CD4-positive, alpha-beta T cell (primary cell): ENCODE measurements at regions not wholly inside any gene's neighbourhood (a gene's known extent, or its start where the extent isn't known, plus 50 kb on each side); places are given as distances from the start of the nearest gene placed in this dataset.

Source experiments
- ATAC-seq: fragments of 200-7000 bp; cut with Tn5 transposase; one replicate; pipeline ENCODE4 v1.10.0; 2022; ENCODE audit warnings: mild to moderate bottlenecking; ENCODE audit not compliant: poor library complexity
- CTCF ChIA-PET: fragments of 350-600 bp; sonication (Branson Sonifier 250); formaldehyde crosslinking; loops from one replicate; lab custom pipeline; 2021; ENCODE audit warnings: antibody characterized with exemption, inconsistent platforms; lab: Charles Lee
- POLR2A ChIA-PET: fragments of 350-600 bp; sonication (Branson Sonifier 250); formaldehyde crosslinking; loops from one replicate; lab custom pipeline; 2021; ENCODE audit warnings: antibody characterized with exemption, inconsistent platforms; lab: Charles Lee
- DNase-seq, 14 experiments: peaks; one replicate each; pipeline ENCODE4 v3.0.0-alpha.2; 2013 to 2020; ENCODE audit warnings: mixed read lengths in 2 of 14
- H3K27ac ChIP-seq, 2 donors: one replicate each; pipeline versions ENCODE4 v1.5.1 to v1.7.0; 2013; ENCODE audit warnings: low read length in 2 of 2, low read depth in 1 of 2, mild to moderate bottlenecking in 1 of 2
- H3K27me3 ChIP-seq, 2 experiments: 1 replicate in 1 of 2; 2 replicates in 1 of 2; pipeline versions ENCODE4 v1.6.1 to v1.7.0; 2013; ENCODE audit warnings: low read length in 2 of 2, control low read depth in 1 of 2, mild to moderate bottlenecking in 1 of 2, moderate library complexity in 1 of 2; ENCODE audit not compliant: insufficient read depth in 2 of 2, control insufficient read depth in 1 of 2
- H3K36me3 ChIP-seq: one replicate; pipeline ENCODE4 v1.6.1; 2013; ENCODE audit warnings: low read length, control low read depth; ENCODE audit not compliant: insufficient read depth
- H3K4me1 ChIP-seq: one replicate; pipeline ENCODE4 v1.6.1; 2013; ENCODE audit warnings: low read length, control low read depth; ENCODE audit not compliant: insufficient read depth
- H3K4me3 ChIP-seq: one replicate; pipeline ENCODE4 v1.5.1; 2013; ENCODE audit warnings: mild to moderate bottlenecking, low read length, moderate library complexity
- H3K9me3 ChIP-seq, 2 experiments: 1 replicate in 1 of 2; 2 replicates in 1 of 2; pipeline versions ENCODE4 v1.6.1 to v1.7.0; 2013; ENCODE audit warnings: low read length in 2 of 2, mild to moderate bottlenecking in 2 of 2, control low read depth in 1 of 2, moderate library complexity in 1 of 2; ENCODE audit not compliant: control insufficient read depth in 1 of 2, insufficient read depth in 1 of 2
- H3K27ac Mint-ChIP-seq: one replicate; pipeline ENCODE4 v1.8.0; 2020; ENCODE audit warnings: mixed read lengths
- H3K27me3 Mint-ChIP-seq: one replicate; pipeline ENCODE4 v1.8.0; 2021; ENCODE audit warnings: mixed read lengths
- H3K36me3 Mint-ChIP-seq: one replicate; pipeline ENCODE4 v1.8.0; 2021; ENCODE audit warnings: low read depth, mixed read lengths
- H3K4me1 Mint-ChIP-seq: one replicate; pipeline ENCODE4 v1.8.0; 2021; ENCODE audit warnings: low read depth, mixed read lengths
- H3K4me3 Mint-ChIP-seq: one replicate; pipeline ENCODE4 v1.8.0; 2020; ENCODE audit warnings: mild to moderate bottlenecking, mixed read lengths
- H3K9me3 Mint-ChIP-seq: one replicate; pipeline ENCODE4 v1.8.0; 2020; ENCODE audit warnings: mixed read lengths
- CTCF ChIP-seq: fragments of 200-600 bp; IDR thresholded peaks from one replicate; pipeline ENCODE4 v1.8.0; 2022; ENCODE audit warnings: antibody characterized with exemption, mild to moderate bottlenecking
- intact Hi-C, 2 experiments: fragments of 100-400 bp; cut with DNase I in 1 of 2; cut with micrococcal nuclease in 1 of 2; formaldehyde crosslinking; loops; one replicate each; pipeline versions ENCODE4 v1.15.1 to v1.9.0; 2023 to 2025; cut with DNase I, micrococcal nuclease

- CTCF ChIA-PET, result no interaction called here
- H3K36me3 Mint-ChIP-seq, result no peaks in the 10 kb centered on the region
- TF ChIP-seq CTCF, result no peak
- H3K4me1 ChIP-seq, result peaks cover 7% of the 10 kb centered on the region
- no peak for ATAC-seq
- peaks cover 19 to 29% of the 10 kb centered on the region in 2 experiments for H3K27me3 ChIP-seq
- peaks cover 0 to 12% of the 10 kb centered on the region in 2 experiments for H3K9me3 ChIP-seq
- peaks cover 2% of the 10 kb centered on the region for H3K9me3 Mint-ChIP-seq
- no peak overlapping the region for H3K27ac Mint-ChIP-seq
- H3K4me3 Mint-ChIP-seq, result no peak overlapping the region
- H3K27me3 Mint-ChIP-seq, result peaks cover 53% of the 10 kb centered on the region
- H3K4me3 ChIP-seq, result no peak overlapping the region
- DNase-seq, result no peak
- POLR2A ChIA-PET, result no interaction called here
- intact Hi-C loops, result no loop called here
- no peaks in the 10 kb centered on the region for H3K4me1 Mint-ChIP-seq
- no peak overlapping the region for H3K27ac ChIP-seq
- H3K36me3 ChIP-seq, result no peaks in the 10 kb centered on the region
Measured at GRCh38 chr17:79560527-79560926, 50.3 kb downstream of the RBFOX3 start.

- intact Hi-C loops, result no loop called here
- Histone ChIP-seq H3K4me3 (no peak overlapping the region), H3K36me3 (no peaks in the 10 kb centered on the region), H3K27ac (no peak overlapping the region), H3K27me3 (peaks cover 19 to 29% of the 10 kb centered on the region in 2 experiments), H3K4me1 (peaks cover 7% of the 10 kb centered on the region), H3K9me3 (peaks cover 0 to 12% of the 10 kb centered on the region in 2 experiments)
- Mint-ChIP-seq H3K9me3 (peaks cover 3% of the 10 kb centered on the region), H3K36me3 (no peaks in the 10 kb centered on the region), H3K27ac (no peak overlapping the region), H3K27me3 (peaks cover 53% of the 10 kb centered on the region), H3K4me3 (no peak overlapping the region), H3K4me1 (no peaks in the 10 kb centered on the region)
- DNase-seq (no peak), ATAC-seq (no peak)
- POLR2A ChIA-PET, result no interaction called here
- CTCF ChIA-PET, result no interaction called here
- TF ChIP-seq CTCF, result no peak
Measured at GRCh38 chr17:79559111-79559887, 51.6 kb downstream of the RBFOX3 start.

- no peak overlapping the region for H3K27ac ChIP-seq
- DNase-seq (no peak), ATAC-seq (no peak)
- Mint-ChIP-seq H3K27ac (no peak overlapping the region), H3K4me3 (no peak overlapping the region), H3K27me3 (peaks cover 43% of the 10 kb centered on the region), H3K4me1 (no peaks in the 10 kb centered on the region), H3K9me3 (peaks cover 3% of the 10 kb centered on the region), H3K36me3 (no peaks in the 10 kb centered on the region)
- intact Hi-C loops, result no loop called here
- ChIA-PET POLR2A (no interaction called here), CTCF (no interaction called here)
- TF ChIP-seq CTCF, result no peak
- peaks cover 19 to 29% of the 10 kb centered on the region in 2 experiments for H3K27me3 ChIP-seq
- H3K4me1 ChIP-seq, result peaks cover 7% of the 10 kb centered on the region
- H3K36me3 ChIP-seq, result no peaks in the 10 kb centered on the region
- peaks cover 0 to 15% of the 10 kb centered on the region in 2 experiments for H3K9me3 ChIP-seq
- no peak overlapping the region for H3K4me3 ChIP-seq
Measured at GRCh38 chr17:79558091-79558900, 52.6 kb downstream of the RBFOX3 start.
